ENCODE measurements at regions not wholly inside any gene's neighbourhood (a gene's known extent, or its start where the extent isn't known, plus 50 kb on each side); places are given as distances from the start of the nearest gene placed in this dataset.
A peak's percentile ranks its signal among the peaks of the same experiment; 100 is the strongest.

GRCh38 chr11:110774138-110775014 lies 62.1 kb upstream of the ARHGAP20 start:
- DNase-seq, result no peak

GRCh38 chr11:110773442-110773841 lies 61.2 kb upstream of the ARHGAP20 start:
- DNase-seq, result no peak

- DNase-seq, result no peak
These were observed 60.6 kb upstream of the ARHGAP20 start for GRCh38 chr11:110772863-110773262.

- DNase-seq, result peak; percentile 29
These were observed 54.1 kb upstream of the ARHGAP20 start for GRCh38 chr11:110766316-110766715.

- no peak for DNase-seq
These were observed 52.2 kb upstream of the ARHGAP20 start for GRCh38 chr11:110764485-110764884.

- no peak for DNase-seq
These were observed 51.2 kb upstream of the ARHGAP20 start for GRCh38 chr11:110763249-110764011.

- peak; percentile 62 for DNase-seq
These were observed 50.4 kb upstream of the ARHGAP20 start for GRCh38 chr11:110762590-110762989.
